Endothelial cell of umbilical vein (primary cell): ENCODE measurements at regions not wholly inside any gene's neighbourhood (a gene's known extent, or its start where the extent isn't known, plus 50 kb on each side); places are given as distances from the start of the nearest gene placed in this dataset.

Experiments
- BruUV-seq: library from RNA; stranded (reverse); fragments of 400-500 nt; replicated peaks from 2 replicates; lab custom pipeline; 2021; lab: Mats Ljungman, UMichigan
- CTCF ChIA-PET: fragments of 300-600, 350-600 bp; sonication (Branson Sonifier 250); formaldehyde crosslinking; loops from one replicate; lab custom pipeline; 2021; ENCODE audit warnings: antibody characterized with exemption, inconsistent platforms; lab: Charles Lee
- POLR2A ChIA-PET: fragments of 300-600, 350-600 bp; sonication (Branson Sonifier 250); formaldehyde crosslinking; loops from one replicate; lab custom pipeline; 2021; ENCODE audit warnings: antibody characterized with exemption, inconsistent platforms; lab: Charles Lee
- DNase-seq: peaks from one replicate; pipeline ENCODE4 v3.0.0-alpha.2; 2011; ENCODE audit warnings: low read depth, low spot score
- FAIRE-seq: peaks from 2 replicates; lab custom pipeline; 2011; peaks lifted over from hg19 to GRCh38; lab: Jason Lieb, UNC
- H2AFZ ChIP-seq: 2 replicates; pipeline ENCODE4 v1.6.0; 2012; ENCODE audit warnings: low read depth, low read length, control low read depth, inconsistent platforms
- H3K27ac ChIP-seq: 2 replicates; pipeline ENCODE4 v1.5.1; 2011; ENCODE audit warnings: low read depth, mild to moderate bottlenecking, control low read depth, low read length, moderate library complexity; ENCODE audit not compliant: insufficient read depth
- H3K27me3 ChIP-seq, 2 experiments: 2 replicates each; pipeline versions ENCODE4 v1.6.0 to v1.6.1; 2011; ENCODE audit warnings: low read length in 2 of 2, mixed read lengths in 1 of 2; ENCODE audit not compliant: control insufficient read depth in 2 of 2, insufficient read depth in 2 of 2
- H3K36me3 ChIP-seq, 2 experiments: 2 replicates in 1 of 2; 3 replicates in 1 of 2; pipeline ENCODE4 v1.5.1; 2011; ENCODE audit warnings: low read length in 2 of 2, mild to moderate bottlenecking in 1 of 2, moderate library complexity in 1 of 2; ENCODE audit not compliant: control insufficient read depth in 2 of 2, insufficient read depth in 2 of 2; ENCODE audit errors: extremely low read depth in 1 of 2
- H3K4me1 ChIP-seq: 3 replicates; pipeline ENCODE4 v1.5.1; 2011; ENCODE audit warnings: mild to moderate bottlenecking, low read length; ENCODE audit not compliant: control insufficient read depth, insufficient read depth; ENCODE audit errors: extremely low read depth
- H3K4me2 ChIP-seq: 2 replicates; pipeline ENCODE4 v1.6.1; 2011; ENCODE audit warnings: low read length, control low read depth, mixed read lengths; ENCODE audit not compliant: insufficient read depth
- H3K4me3 ChIP-seq, 3 experiments: fragments of 200-600 bp in 1 of 3; sonication (generic), shearing (Covaris generic) in 1 of 3; replicated peaks in 1 of 3; 2 replicates each; pipeline ENCODE4 v1.5.1; 2011 to 2016; ENCODE audit warnings: control low read depth in 3 of 3, low read length in 3 of 3, mild to moderate bottlenecking in 2 of 3, inconsistent platforms in 1 of 3, low read depth in 1 of 3, moderate library complexity in 1 of 3; ENCODE audit not compliant: insufficient read depth in 1 of 3
- H3K79me2 ChIP-seq: 2 replicates; pipeline ENCODE4 v1.6.0; 2012; ENCODE audit warnings: low read length, inconsistent platforms; ENCODE audit not compliant: control insufficient read depth, insufficient read depth
- H3K9ac ChIP-seq: replicated peaks from 2 replicates; pipeline ENCODE3; 2011; ENCODE audit warnings: low read length, control low read depth; ENCODE audit not compliant: insufficient read depth; ENCODE audit errors: extremely low read depth
- H3K9me1 ChIP-seq: replicated peaks from 3 replicates; pipeline ENCODE4 v1.6.0; 2011; ENCODE audit warnings: mild to moderate bottlenecking, low read length; ENCODE audit not compliant: control insufficient read depth, insufficient read depth; ENCODE audit errors: extremely low read depth
- H3K9me3 ChIP-seq: replicated peaks from 2 replicates; pipeline ENCODE4 v1.5.1; 2012; ENCODE audit warnings: low read length, inconsistent platforms; ENCODE audit not compliant: control insufficient read depth, insufficient read depth
- H4K20me1 ChIP-seq: replicated peaks from 2 replicates; pipeline ENCODE3; 2011; ENCODE audit warnings: mild to moderate bottlenecking, low read length; ENCODE audit not compliant: control insufficient read depth, insufficient read depth; ENCODE audit errors: extremely low read depth
- EZH2 ChIP-seq: IDR thresholded peaks from 2 replicates; pipeline ENCODE4 v1.6.1; 2012; ENCODE audit warnings: borderline replicate concordance, low read depth, mild to moderate bottlenecking, moderate library complexity, low read length, inconsistent platforms; ENCODE audit not compliant: severe bottlenecking
- FOS ChIP-seq: IDR thresholded peaks from 2 replicates; pipeline ENCODE4 v1.6.1; 2011; ENCODE audit warnings: mild to moderate bottlenecking, low read length, moderate library complexity, borderline replicate concordance; ENCODE audit not compliant: insufficient read depth
- GATA2 ChIP-seq: IDR thresholded peaks from 2 replicates; pipeline ENCODE4 v1.7.0; 2011; ENCODE audit warnings: low read depth, mild to moderate bottlenecking, moderate library complexity, mixed read lengths, low read length; ENCODE audit not compliant: insufficient read length, insufficient read depth
- JUN ChIP-seq: IDR thresholded peaks from 2 replicates; pipeline ENCODE4 v1.6.1; 2011; ENCODE audit warnings: borderline replicate concordance, low read depth; ENCODE audit not compliant: insufficient read length, insufficient read depth
- MYC ChIP-seq: IDR thresholded peaks from one replicate; pipeline ENCODE4 v1.6.1; 2011; ENCODE audit warnings: mild to moderate bottlenecking, low read depth, low read length
- POLR2A ChIP-seq: IDR thresholded peaks from 2 replicates; pipeline ENCODE4 v1.6.1; 2012; ENCODE audit warnings: low read depth, mild to moderate bottlenecking, control low read depth, low read length
- POLR2AphosphoS5 ChIP-seq: IDR thresholded peaks from 2 replicates; pipeline ENCODE4 v1.6.1; 2012; ENCODE audit warnings: low read depth, mild to moderate bottlenecking, control low read depth, low read length, moderate library complexity; ENCODE audit not compliant: insufficient read depth
- dilution Hi-C: fragments of 300-500 bp; cut with MboI; formaldehyde crosslinking; loops from one replicate; pipeline ENCODE4 v1.15.0; 2019; ENCODE audit warnings: low sequenced_read_pairs; ENCODE audit not compliant: extremely low pct_ligation_motif_present
- intact Hi-C: fragments of 100-400 bp; cut with micrococcal nuclease; formaldehyde crosslinking; loops from one replicate; pipeline ENCODE4 v1.10.0; 2022
- TF ChIP-seq, protein P1 (sequence below): IDR thresholded peaks from 2 replicates; pipeline ENCODE4 v1.6.1; 2011; ENCODE audit not compliant: insufficient read depth, insufficient read length
- TF ChIP-seq, protein P2 (sequence below), 2 donors: IDR thresholded peaks; 1 replicate in 1 of 2; 2 replicates in 1 of 2; pipeline ENCODE4 v1.5.1; 2011; ENCODE audit warnings: low read length in 2 of 2, mild to moderate bottlenecking in 2 of 2, moderate library complexity in 2 of 2, control low read depth in 1 of 2, inconsistent platforms in 1 of 2, low read depth in 1 of 2; ENCODE audit not compliant: insufficient read depth in 1 of 2; ENCODE audit errors: extremely low read depth in 1 of 2

DNA sequence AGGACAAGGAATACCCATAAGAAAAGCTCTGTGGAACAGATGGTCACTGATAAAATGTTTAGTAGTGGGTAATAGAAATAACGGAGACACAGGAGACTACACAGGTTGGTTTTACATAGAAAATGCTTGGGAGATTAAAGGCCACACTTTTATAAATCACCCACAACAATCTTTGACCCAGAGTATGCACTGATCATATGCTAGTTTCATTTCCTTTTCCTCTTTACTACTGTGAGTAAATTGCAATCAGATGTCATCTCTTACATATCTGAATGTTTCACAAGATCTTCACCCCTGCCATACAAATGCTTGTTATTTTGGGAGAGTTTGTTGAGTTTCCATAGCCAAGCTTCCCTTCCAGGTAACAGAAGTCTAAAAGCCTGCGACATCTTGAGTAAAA, 978.4 kb upstream of the KLHL29 start:
- Histone ChIP-seq H2AFZ (no peak overlapping the region), H3K9ac (no peak overlapping the region), H3K4me2 (no peak overlapping the region), H3K9me3 (peaks cover 2% of the 10 kb centered on the region), H4K20me1 (no peaks in the 10 kb centered on the region), H3K4me1 (no peaks in the 10 kb centered on the region), H3K27ac (no peak overlapping the region), H3K4me3 (no peak overlapping the region), H3K36me3 (no peaks in the 10 kb centered on the region), H3K79me2 (no peaks in the 10 kb centered on the region), H3K9me1 (no peaks in the 10 kb centered on the region), H3K27me3 (no peaks in the 10 kb centered on the region)
- POLR2A ChIA-PET, result no interaction called here
- CTCF ChIA-PET, result no interaction called here
- dilution Hi-C loops, result no loop called here
- no TSS peak for BruUV-seq
- intact Hi-C loops, result no loop called here
- no peak for DNase-seq
- TF ChIP-seq, protein P1, sequence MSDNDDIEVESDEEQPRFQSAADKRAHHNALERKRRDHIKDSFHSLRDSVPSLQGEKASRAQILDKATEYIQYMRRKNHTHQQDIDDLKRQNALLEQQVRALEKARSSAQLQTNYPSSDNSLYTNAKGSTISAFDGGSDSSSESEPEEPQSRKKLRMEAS, result no peak
- no peak for TF ChIP-seq MYC
- TF ChIP-seq, protein P2, sequence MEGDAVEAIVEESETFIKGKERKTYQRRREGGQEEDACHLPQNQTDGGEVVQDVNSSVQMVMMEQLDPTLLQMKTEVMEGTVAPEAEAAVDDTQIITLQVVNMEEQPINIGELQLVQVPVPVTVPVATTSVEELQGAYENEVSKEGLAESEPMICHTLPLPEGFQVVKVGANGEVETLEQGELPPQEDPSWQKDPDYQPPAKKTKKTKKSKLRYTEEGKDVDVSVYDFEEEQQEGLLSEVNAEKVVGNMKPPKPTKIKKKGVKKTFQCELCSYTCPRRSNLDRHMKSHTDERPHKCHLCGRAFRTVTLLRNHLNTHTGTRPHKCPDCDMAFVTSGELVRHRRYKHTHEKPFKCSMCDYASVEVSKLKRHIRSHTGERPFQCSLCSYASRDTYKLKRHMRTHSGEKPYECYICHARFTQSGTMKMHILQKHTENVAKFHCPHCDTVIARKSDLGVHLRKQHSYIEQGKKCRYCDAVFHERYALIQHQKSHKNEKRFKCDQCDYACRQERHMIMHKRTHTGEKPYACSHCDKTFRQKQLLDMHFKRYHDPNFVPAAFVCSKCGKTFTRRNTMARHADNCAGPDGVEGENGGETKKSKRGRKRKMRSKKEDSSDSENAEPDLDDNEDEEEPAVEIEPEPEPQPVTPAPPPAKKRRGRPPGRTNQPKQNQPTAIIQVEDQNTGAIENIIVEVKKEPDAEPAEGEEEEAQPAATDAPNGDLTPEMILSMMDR (IDR thresholded peaks at IDR 0.05; ENCODE audit: extremely low read depth in 1 of 2, insufficient read depth in 1 of 2, low read depth in 1 of 2, low read length in 2 of 2), result no peak
- TF ChIP-seq EZH2, result no peak
- no peak for FAIRE-seq

DNA sequence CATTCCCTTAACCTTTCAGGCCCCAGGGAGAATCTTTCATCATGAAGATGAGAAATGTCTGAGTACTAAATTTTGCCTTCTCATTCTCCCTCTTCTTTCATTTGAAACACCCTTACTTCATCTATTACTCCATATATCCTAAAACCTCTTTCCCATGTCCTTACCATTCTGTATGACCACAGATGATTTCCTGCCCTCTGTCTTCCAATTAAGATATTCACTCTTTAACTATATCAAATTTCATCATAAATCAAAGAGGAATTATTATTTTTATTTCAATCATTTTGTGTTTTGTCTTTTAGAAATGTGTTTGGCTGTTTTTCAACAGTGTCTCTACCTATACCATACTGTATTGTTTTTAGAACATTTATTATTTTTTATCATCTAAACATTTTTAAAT, 964.9 kb upstream of the KLHL29 start:
- Histone ChIP-seq H3K9ac (no peak overlapping the region), H3K9me1 (no peaks in the 10 kb centered on the region), H3K36me3 (no peaks in the 10 kb centered on the region), H3K79me2 (no peaks in the 10 kb centered on the region), H4K20me1 (no peaks in the 10 kb centered on the region), H3K27ac (no peak overlapping the region), H3K4me3 (no peak overlapping the region), H3K4me2 (no peak overlapping the region), H2AFZ (no peak overlapping the region), H3K27me3 (no peaks in the 10 kb centered on the region), H3K9me3 (peaks cover 3% of the 10 kb centered on the region), H3K4me1 (no peaks in the 10 kb centered on the region)
- ChIA-PET CTCF (no interaction called here), POLR2A (no interaction called here)
- dilution Hi-C loops (no loop called here), intact Hi-C loops (no loop called here)
- FAIRE-seq (no peak), DNase-seq (no peak)
- no TSS peak for BruUV-seq
- no peak for TF ChIP-seq MYC
- no peak for TF ChIP-seq POLR2AphosphoS5
- no peak for TF ChIP-seq FOS
- no peak for TF ChIP-seq POLR2A
- TF ChIP-seq GATA2, result no peak
- TF ChIP-seq, protein P1, result no peak
- TF ChIP-seq JUN, result no peak
- TF ChIP-seq EZH2, result no peak
- TF ChIP-seq, protein P2 (IDR thresholded peaks at IDR 0.05; ENCODE audit: extremely low read depth in 1 of 2, insufficient read depth in 1 of 2, low read depth in 1 of 2, low read length in 2 of 2), result no peak
